MM.1S (cell line): ENCODE measurements at regions not wholly inside any gene's neighbourhood (a gene's known extent, or its start where the extent isn't known, plus 50 kb on each side); places are given as distances from the start of the nearest gene placed in this dataset.

ENCODE experiments used
- CTCF ChIP-seq: fragments of 300-600 bp; sonication (generic); IDR thresholded peaks from 2 replicates; pipeline ENCODE4 v1.5.1; 2016; ENCODE audit warnings: antibody characterized with exemption, low read length, mixed read lengths
- EZH2phosphoT487 ChIP-seq: fragments of 300-600 bp; sonication (generic); IDR thresholded peaks from 2 replicates; pipeline ENCODE4 v1.6.1; 2018; ENCODE audit warnings: antibody characterized with exemption, low read length

DNA sequence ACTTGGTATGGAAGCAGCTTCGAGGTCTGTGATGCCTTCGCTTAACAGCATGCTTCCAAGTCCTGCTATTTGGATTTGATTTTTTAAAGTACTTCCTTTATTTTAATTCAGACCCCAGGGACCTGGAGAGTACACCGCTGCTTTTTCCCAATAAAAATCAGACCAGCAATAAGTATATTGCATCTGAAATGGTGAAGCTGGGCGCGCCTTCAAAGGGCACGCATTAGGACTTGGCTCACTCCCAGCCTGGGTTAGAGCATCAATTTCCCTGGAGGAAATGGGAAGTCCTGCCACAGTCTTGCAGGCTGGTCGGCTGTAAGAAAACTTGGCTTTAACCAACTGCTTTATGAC lies 325.1 kb downstream of the RRAGC start:
- no peak for TF ChIP-seq CTCF
- no peak for TF ChIP-seq EZH2phosphoT487
